GM23338 (cell line): ENCODE measurements at regions not wholly inside any gene's neighbourhood (a gene's known extent, or its start where the extent isn't known, plus 50 kb on each side); places are given as distances from the start of the nearest gene placed in this dataset.

Experiments
- ATAC-seq: fragments of 200-7000 bp; cut with Tn5 transposase; 3 replicates; pipeline ENCODE4 v1.9.1; 2020
- DNase-seq: peaks from one replicate; pipeline ENCODE4 v3.0.0-alpha.2; 2015; ENCODE audit warnings: low spot score
- H2AFZ ChIP-seq: fragments of 200-600 bp; sonication (generic); 2 replicates; pipeline ENCODE4 v1.8.0; 2016; ENCODE audit warnings: antibody characterized with exemption, mild to moderate bottlenecking, moderate library complexity
- H3F3A ChIP-seq: fragments of 200-600 bp; sonication (generic); replicated peaks from 2 replicates; pipeline ENCODE4 v1.8.0; 2017; ENCODE audit warnings: antibody characterized with exemption, mixed run types, low read depth
- H3K27ac ChIP-seq: fragments of 200-600 bp; sonication (generic); 2 replicates; pipeline ENCODE4 v1.6.1; 2016; ENCODE audit warnings: low read depth
- H3K27me3 ChIP-seq: fragments of 200-600 bp; sonication (generic); 2 replicates; pipeline ENCODE4 v1.8.0; 2016; ENCODE audit warnings: mild to moderate bottlenecking, mixed run types, moderate library complexity; ENCODE audit not compliant: insufficient read depth
- H3K36me3 ChIP-seq: fragments of 200-600 bp; sonication (generic); 2 replicates; pipeline ENCODE4 v1.8.0; 2016; ENCODE audit warnings: mild to moderate bottlenecking; ENCODE audit not compliant: insufficient read depth
- H3K4me1 ChIP-seq: fragments of 200-600 bp; sonication (generic); 2 replicates; pipeline ENCODE4 v1.8.0; 2016; ENCODE audit warnings: mild to moderate bottlenecking, moderate library complexity; ENCODE audit not compliant: insufficient read depth
- H3K4me2 ChIP-seq: fragments of 200-600 bp; sonication (generic); 2 replicates; pipeline ENCODE4 v1.7.1; 2017; ENCODE audit warnings: mixed run types
- H3K4me3 ChIP-seq: fragments of 200-600 bp; sonication (generic); 2 replicates; pipeline ENCODE4 v1.6.1; 2016; ENCODE audit warnings: mixed run types
- H3K79me2 ChIP-seq: fragments of 200-600 bp; sonication (generic); replicated peaks from 2 replicates; pipeline ENCODE4 v1.8.0; 2017; ENCODE audit warnings: mild to moderate bottlenecking; ENCODE audit not compliant: insufficient read depth
- H3K9me2 ChIP-seq: fragments of 200-600 bp; sonication (generic); 2 replicates; pipeline ENCODE4 v1.8.0; 2017; ENCODE audit not compliant: insufficient read depth
- H4K20me1 ChIP-seq: fragments of 200-600 bp; sonication (generic); replicated peaks from 2 replicates; pipeline ENCODE4 v1.8.0; 2017; ENCODE audit warnings: mild to moderate bottlenecking; ENCODE audit not compliant: insufficient read depth
- H3K27ac Mint-ChIP-seq: 2 replicates; pipeline ENCODE4 v1.8.0; 2020; ENCODE audit warnings: inconsistent platforms, mild to moderate bottlenecking, moderate library complexity, mixed read lengths
- H3K27me3 Mint-ChIP-seq: 3 replicates; pipeline ENCODE4 v1.8.0; 2022; ENCODE audit warnings: low read depth, mild to moderate bottlenecking, moderate library complexity, mixed read lengths, inconsistent platforms; ENCODE audit not compliant: insufficient read depth, poor library complexity
- H3K36me3 Mint-ChIP-seq: 3 replicates; pipeline ENCODE4 v1.8.0; 2021; ENCODE audit warnings: low read depth, mild to moderate bottlenecking, inconsistent platforms, moderate library complexity, mixed read lengths
- H3K4me1 Mint-ChIP-seq: 3 replicates; pipeline ENCODE4 v1.8.0; 2020; ENCODE audit warnings: mild to moderate bottlenecking, inconsistent platforms, mixed read lengths
- H3K4me3 Mint-ChIP-seq: 3 replicates; pipeline ENCODE4 v1.8.0; 2021; ENCODE audit warnings: moderate library complexity, mild to moderate bottlenecking, inconsistent platforms, mixed read lengths
- H3K9me3 Mint-ChIP-seq: 3 replicates; pipeline ENCODE4 v1.8.0; 2020; ENCODE audit warnings: moderate library complexity, mild to moderate bottlenecking, inconsistent platforms, mixed read lengths
- CREB1 ChIP-seq: fragments of 250-450 bp; sonication (Bioruptor Pico); IDR thresholded peaks from 2 replicates; pipeline ENCODE4 v1.5.0; 2020; ENCODE audit warnings: low read depth, mild to moderate bottlenecking, moderate library complexity
- EZH2phosphoT487 ChIP-seq: fragments of 200-600 bp; sonication (generic); IDR thresholded peaks from one replicate; pipeline ENCODE4 v1.8.1; 2018; ENCODE audit warnings: antibody characterized with exemption; ENCODE audit not compliant: unreplicated experiment
- JUNB ChIP-seq: IDR thresholded peaks from one replicate; pipeline ENCODE4 v1.6.1; 2016; ENCODE audit warnings: antibody characterized with exemption; ENCODE audit not compliant: unreplicated experiment
- NANOG ChIP-seq: IDR thresholded peaks from 2 replicates; pipeline ENCODE4 v1.6.1; 2016; ENCODE audit warnings: antibody characterized with exemption, borderline replicate concordance
- STAT1 ChIP-seq: IDR thresholded peaks from one replicate; pipeline ENCODE4 v1.6.1; 2016; ENCODE audit warnings: antibody characterized with exemption; ENCODE audit not compliant: unreplicated experiment
- ZNF114 ChIP-seq: fragments of 250-450 bp; sonication (Bioruptor Pico); IDR thresholded peaks from 2 replicates; pipeline ENCODE4 v1.5.0; 2020; ENCODE audit warnings: mild to moderate bottlenecking, moderate library complexity
- ZNF331 ChIP-seq: fragments of 250-450 bp; sonication (Bioruptor Pico); IDR thresholded peaks from 2 replicates; pipeline ENCODE4 v1.5.0; 2020; ENCODE audit warnings: low read depth, mild to moderate bottlenecking, moderate library complexity
- TF ChIP-seq, protein P1 (sequence below), 2 experiments: fragments of 200-600 bp in 1 of 2; sonication (generic) in 1 of 2; conservative IDR thresholded peaks; 2 replicates each; pipeline versions ENCODE4 v1.5.1 to v1.6.1; 2016 to 2017; ENCODE audit warnings: antibody characterized with exemption in 2 of 2, low read depth in 2 of 2, mild to moderate bottlenecking in 2 of 2, moderate library complexity in 1 of 2
- TF ChIP-seq, protein P2 (sequence below): fragments of 250-450 bp; sonication (Bioruptor Pico); IDR thresholded peaks from 2 replicates; pipeline ENCODE4 v1.5.0; 2020; ENCODE audit warnings: mild to moderate bottlenecking, moderate library complexity
- TF ChIP-seq, protein P3 (sequence below): IDR thresholded peaks from one replicate; pipeline ENCODE4 v1.6.1; 2018; ENCODE audit warnings: antibody characterized with exemption; ENCODE audit not compliant: unreplicated experiment

DNA sequence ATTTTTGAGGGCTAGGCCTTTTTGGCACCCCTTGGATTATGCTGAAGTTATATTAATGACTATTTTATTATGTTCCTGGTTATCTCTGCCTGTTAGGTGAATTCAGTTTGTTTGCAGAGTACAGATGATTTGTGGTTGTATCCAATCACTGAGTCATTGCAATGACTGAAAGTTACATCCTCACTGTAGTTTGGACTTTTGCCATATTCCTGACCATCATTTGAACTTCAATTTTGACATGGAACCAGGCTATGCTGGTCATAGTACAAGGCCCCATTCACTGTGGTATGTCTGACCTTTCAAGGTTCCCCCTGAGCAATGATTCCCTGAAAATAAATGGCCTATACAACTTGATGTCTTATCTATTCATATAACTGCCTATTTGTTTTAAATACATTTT, 621.0 kb downstream of the CCER1 start:
- Mint-ChIP-seq H3K4me1 (peaks cover 20% of the 10 kb centered on the region), H3K4me3 (no peak overlapping the region), H3K9me3 (no peaks in the 10 kb centered on the region), H3K27ac (no peak overlapping the region), H3K27me3 (no peaks in the 10 kb centered on the region), H3K36me3 (no peaks in the 10 kb centered on the region)
- no peaks in the 10 kb centered on the region for H3K79me2 ChIP-seq
- no peak overlapping the region for H3K4me2 ChIP-seq
- H3K27me3 ChIP-seq, result peaks cover 28% of the 10 kb centered on the region
- no peak overlapping the region for H3K4me3 ChIP-seq
- no peaks in the 10 kb centered on the region for H3F3A ChIP-seq
- H3K4me1 ChIP-seq, result peaks cover 21% of the 10 kb centered on the region
- no peak overlapping the region for H3K27ac ChIP-seq
- no peaks in the 10 kb centered on the region for H3K36me3 ChIP-seq
- ATAC-seq (no peak), DNase-seq (no peak)
- TF ChIP-seq, protein P1, sequence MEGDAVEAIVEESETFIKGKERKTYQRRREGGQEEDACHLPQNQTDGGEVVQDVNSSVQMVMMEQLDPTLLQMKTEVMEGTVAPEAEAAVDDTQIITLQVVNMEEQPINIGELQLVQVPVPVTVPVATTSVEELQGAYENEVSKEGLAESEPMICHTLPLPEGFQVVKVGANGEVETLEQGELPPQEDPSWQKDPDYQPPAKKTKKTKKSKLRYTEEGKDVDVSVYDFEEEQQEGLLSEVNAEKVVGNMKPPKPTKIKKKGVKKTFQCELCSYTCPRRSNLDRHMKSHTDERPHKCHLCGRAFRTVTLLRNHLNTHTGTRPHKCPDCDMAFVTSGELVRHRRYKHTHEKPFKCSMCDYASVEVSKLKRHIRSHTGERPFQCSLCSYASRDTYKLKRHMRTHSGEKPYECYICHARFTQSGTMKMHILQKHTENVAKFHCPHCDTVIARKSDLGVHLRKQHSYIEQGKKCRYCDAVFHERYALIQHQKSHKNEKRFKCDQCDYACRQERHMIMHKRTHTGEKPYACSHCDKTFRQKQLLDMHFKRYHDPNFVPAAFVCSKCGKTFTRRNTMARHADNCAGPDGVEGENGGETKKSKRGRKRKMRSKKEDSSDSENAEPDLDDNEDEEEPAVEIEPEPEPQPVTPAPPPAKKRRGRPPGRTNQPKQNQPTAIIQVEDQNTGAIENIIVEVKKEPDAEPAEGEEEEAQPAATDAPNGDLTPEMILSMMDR (conservative IDR thresholded peaks at IDR 0.05; ENCODE audit: low read depth in 2 of 2), result no peak
- TF ChIP-seq ZNF331 (CRISPR knock-in tag), result no peak
- TF ChIP-seq, protein P2, sequence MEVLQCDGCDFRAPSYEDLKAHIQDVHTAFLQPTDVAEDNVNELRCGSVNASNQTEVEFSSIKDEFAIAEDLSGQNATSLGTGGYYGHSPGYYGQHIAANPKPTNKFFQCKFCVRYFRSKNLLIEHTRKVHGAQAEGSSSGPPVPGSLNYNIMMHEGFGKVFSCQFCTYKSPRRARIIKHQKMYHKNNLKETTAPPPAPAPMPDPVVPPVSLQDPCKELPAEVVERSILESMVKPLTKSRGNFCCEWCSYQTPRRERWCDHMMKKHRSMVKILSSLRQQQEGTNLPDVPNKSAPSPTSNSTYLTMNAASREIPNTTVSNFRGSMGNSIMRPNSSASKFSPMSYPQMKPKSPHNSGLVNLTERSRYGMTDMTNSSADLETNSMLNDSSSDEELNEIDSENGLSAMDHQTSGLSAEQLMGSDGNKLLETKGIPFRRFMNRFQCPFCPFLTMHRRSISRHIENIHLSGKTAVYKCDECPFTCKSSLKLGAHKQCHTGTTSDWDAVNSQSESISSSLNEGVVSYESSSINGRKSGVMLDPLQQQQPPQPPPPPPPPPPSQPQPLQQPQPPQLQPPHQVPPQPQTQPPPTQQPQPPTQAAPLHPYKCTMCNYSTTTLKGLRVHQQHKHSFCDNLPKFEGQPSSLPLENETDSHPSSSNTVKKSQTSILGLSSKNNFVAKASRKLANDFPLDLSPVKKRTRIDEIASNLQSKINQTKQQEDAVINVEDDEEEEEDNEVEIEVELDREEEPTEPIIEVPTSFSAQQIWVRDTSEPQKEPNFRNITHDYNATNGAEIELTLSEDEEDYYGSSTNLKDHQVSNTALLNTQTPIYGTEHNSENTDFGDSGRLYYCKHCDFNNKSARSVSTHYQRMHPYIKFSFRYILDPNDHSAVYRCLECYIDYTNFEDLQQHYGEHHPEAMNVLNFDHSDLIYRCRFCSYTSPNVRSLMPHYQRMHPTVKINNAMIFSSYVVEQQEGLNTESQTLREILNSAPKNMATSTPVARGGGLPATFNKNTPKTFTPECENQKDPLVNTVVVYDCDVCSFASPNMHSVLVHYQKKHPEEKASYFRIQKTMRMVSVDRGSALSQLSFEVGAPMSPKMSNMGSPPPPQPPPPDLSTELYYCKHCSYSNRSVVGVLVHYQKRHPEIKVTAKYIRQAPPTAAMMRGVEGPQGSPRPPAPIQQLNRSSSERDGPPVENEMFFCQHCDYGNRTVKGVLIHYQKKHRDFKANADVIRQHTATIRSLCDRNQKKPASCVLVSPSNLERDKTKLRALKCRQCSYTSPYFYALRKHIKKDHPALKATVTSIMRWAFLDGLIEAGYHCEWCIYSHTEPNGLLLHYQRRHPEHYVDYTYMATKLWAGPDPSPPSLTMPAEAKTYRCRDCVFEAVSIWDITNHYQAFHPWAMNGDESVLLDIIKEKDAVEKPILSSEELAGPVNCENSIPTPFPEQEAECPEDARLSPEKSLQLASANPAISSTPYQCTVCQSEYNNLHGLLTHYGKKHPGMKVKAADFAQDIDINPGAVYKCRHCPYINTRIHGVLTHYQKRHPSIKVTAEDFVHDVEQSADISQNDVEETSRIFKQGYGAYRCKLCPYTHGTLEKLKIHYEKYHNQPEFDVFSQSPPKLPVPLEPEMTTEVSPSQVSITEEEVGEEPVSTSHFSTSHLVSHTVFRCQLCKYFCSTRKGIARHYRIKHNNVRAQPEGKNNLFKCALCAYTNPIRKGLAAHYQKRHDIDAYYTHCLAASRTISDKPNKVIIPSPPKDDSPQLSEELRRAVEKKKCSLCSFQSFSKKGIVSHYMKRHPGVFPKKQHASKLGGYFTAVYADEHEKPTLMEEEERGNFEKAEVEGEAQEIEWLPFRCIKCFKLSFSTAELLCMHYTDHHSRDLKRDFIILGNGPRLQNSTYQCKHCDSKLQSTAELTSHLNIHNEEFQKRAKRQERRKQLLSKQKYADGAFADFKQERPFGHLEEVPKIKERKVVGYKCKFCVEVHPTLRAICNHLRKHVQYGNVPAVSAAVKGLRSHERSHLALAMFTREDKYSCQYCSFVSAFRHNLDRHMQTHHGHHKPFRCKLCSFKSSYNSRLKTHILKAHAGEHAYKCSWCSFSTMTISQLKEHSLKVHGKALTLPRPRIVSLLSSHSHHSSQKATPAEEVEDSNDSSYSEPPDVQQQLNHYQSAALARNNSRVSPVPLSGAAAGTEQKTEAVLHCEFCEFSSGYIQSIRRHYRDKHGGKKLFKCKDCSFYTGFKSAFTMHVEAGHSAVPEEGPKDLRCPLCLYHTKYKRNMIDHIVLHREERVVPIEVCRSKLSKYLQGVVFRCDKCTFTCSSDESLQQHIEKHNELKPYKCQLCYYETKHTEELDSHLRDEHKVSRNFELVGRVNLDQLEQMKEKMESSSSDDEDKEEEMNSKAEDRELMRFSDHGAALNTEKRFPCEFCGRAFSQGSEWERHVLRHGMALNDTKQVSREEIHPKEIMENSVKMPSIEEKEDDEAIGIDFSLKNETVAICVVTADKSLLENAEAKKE (CRISPR knock-in tag), result no peak
- TF ChIP-seq CREB1, result no peak
- no peak for TF ChIP-seq EZH2phosphoT487
- no peak for TF ChIP-seq STAT1
- TF ChIP-seq, protein P3, sequence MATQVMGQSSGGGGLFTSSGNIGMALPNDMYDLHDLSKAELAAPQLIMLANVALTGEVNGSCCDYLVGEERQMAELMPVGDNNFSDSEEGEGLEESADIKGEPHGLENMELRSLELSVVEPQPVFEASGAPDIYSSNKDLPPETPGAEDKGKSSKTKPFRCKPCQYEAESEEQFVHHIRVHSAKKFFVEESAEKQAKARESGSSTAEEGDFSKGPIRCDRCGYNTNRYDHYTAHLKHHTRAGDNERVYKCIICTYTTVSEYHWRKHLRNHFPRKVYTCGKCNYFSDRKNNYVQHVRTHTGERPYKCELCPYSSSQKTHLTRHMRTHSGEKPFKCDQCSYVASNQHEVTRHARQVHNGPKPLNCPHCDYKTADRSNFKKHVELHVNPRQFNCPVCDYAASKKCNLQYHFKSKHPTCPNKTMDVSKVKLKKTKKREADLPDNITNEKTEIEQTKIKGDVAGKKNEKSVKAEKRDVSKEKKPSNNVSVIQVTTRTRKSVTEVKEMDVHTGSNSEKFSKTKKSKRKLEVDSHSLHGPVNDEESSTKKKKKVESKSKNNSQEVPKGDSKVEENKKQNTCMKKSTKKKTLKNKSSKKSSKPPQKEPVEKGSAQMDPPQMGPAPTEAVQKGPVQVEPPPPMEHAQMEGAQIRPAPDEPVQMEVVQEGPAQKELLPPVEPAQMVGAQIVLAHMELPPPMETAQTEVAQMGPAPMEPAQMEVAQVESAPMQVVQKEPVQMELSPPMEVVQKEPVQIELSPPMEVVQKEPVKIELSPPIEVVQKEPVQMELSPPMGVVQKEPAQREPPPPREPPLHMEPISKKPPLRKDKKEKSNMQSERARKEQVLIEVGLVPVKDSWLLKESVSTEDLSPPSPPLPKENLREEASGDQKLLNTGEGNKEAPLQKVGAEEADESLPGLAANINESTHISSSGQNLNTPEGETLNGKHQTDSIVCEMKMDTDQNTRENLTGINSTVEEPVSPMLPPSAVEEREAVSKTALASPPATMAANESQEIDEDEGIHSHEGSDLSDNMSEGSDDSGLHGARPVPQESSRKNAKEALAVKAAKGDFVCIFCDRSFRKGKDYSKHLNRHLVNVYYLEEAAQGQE, result no peak
- TF ChIP-seq NANOG, result no peak
- TF ChIP-seq JUNB, result no peak
- no peak for TF ChIP-seq ZNF114 (CRISPR knock-in tag)
- no peak overlapping the region for H2AFZ ChIP-seq
- H3K9me2 ChIP-seq, result no peaks in the 10 kb centered on the region; the same call in 1 of the 2 replicates
- no peaks in the 10 kb centered on the region for H4K20me1 ChIP-seq
